Omental fat pad (tissue), 3 donors: ENCODE measurements at regions not wholly inside any gene's neighbourhood (a gene's known extent, or its start where the extent isn't known, plus 50 kb on each side); places are given as distances from the start of the nearest gene placed in this dataset.

Source experiments
- ATAC-seq: fragments of 150-250 bp; one replicate; pipeline ENCODE4 v1.9.1; 2016; ENCODE audit warnings: mild to moderate bottlenecking, moderate library complexity; ENCODE audit not compliant: low FRiP score
- DNase-seq: peaks from one replicate; pipeline ENCODE4 v3.0.0-alpha.2; 2019; ENCODE audit warnings: low spot score
- CTCF ChIP-seq, 3 donors: fragments of 450-650 bp; IDR thresholded peaks; one replicate each; pipeline ENCODE4 v1.5.1; 2016 to 2017; ENCODE audit warnings: antibody characterized with exemption in 3 of 3, mild to moderate bottlenecking in 3 of 3, moderate library complexity in 2 of 3

DNA sequence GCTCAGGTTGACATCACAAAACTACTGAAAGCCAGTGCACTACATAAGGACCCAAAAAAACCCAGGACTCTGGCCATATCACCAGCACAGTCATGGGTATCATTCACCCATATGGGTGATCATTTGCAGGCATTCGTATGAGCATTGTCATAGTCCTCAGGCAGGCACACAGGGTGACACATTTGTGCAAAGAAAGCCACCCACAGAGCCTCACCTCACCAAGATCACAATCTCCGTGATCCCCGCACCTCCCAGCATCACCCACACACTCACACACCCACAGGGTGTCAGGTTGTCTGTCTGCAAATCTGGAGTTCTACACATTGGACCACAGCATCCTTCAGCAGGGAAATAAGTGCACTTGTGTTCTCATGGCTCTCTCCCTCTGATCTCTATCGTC is 166.0 kb upstream of the LPP start:
- ATAC-seq, result no peak
- no peak for DNase-seq
- TF ChIP-seq CTCF (IDR thresholded peaks at IDR 0.05), result no peak

DNA sequence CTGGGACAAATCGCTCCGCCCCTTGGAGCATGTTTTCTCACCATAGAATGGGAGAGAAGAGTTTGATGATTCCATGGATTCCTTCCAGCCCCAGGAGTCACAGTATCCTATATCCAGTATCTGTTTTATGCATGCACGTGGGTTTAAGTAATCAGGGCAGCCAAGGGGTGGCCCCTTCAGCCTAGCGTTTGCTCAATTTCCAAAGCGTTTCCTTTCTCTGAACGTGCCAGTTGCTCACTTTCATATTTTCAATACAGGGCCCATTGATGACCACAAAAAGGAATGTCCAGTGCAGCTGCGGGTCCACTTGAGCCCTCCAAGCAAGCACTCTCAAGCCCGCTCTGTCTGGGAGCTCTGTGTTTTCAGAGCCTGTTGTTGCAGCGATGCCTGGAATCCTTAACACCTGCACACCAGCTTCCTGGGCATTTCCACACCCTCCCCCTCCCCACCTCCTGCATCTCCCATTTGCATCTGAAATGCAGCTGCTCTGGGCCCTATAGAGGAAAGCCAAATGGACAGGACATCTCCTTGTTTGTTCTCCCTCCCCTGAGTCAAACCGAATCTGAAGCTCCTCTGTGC is 164.3 kb upstream of the LPP start:
- no peak for DNase-seq
- no peak for ATAC-seq
- no peak for TF ChIP-seq CTCF (IDR thresholded peaks at IDR 0.05)

DNA sequence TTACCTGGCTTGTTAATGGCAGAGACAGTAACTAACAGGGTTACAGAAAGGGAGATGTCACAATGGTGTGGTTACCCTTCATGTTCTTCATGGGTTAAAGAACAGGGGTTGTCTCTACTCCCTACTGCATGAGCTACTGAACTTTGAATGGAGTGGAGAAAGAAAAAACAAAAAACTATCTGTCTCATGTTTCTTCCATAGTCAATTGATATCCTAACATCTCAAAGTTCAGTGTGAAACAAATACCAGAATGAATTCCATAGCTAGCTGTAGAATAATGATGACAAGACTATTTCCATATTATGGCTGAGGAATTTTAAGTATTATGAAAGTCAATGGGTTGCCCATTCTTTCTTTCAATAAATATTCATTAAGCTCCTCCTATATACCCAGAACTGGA is 161.3 kb upstream of the LPP start:
- DNase-seq, result no peak
- ATAC-seq, result no peak
- TF ChIP-seq CTCF (IDR thresholded peaks at IDR 0.05), result no peak

DNA sequence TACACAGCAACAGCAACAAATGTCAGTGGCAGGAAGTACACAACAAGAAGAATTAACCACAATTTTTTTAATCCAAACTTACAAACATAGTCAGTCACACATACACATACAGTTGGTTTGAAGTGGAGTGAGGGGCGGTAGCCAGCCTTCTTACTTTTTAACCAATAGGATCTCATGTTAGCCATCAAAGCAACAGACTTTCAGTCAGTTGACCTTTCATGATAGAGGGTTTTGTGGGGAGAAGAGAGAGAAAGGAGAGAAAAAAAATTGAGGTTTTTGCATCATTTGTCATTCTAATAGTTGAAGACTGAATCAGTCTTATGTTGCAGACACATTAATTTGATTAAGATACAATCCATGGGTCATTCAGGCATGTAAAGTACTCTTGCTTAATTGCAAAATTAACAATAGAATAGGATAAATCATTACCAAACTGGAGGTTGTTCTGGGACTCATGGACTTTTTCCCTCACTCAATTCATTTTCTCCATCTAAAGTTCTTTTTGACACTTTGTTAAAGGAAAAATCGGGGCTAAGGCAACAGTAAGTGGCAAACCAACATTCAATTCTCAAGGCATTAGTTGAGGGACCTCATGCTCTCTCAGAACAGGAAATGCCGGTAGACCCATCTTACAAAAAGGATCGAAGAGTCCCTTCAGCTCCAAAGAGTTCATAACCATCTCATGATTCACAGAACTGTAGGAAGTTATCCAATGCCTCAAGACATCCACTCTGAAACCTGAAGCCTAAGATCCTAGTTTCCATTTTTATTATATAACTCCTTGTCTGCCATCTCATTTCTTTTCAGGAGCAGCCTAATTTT is 159.5 kb upstream of the LPP start:
- DNase-seq, result no peak
- ATAC-seq, result no peak
- TF ChIP-seq CTCF (IDR thresholded peaks at IDR 0.05), result no peak

DNA sequence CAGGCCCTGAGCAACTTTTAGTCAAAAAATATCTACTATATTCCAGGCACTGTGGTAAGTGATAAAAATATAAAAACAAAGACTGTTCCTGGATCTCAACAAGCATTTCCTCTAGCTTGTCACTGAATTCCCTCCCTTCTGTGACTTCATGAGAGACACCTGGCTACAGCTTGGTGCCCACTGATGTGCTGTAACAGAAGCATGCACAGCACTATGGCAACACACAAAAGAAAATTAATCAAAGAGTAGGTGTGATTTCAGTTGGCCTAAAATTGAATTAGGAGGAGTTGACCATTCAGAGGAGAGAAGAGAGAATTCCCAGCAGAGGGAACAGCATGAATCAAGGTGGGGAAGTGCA is 158.9 kb upstream of the LPP start:
- no peak for ATAC-seq
- DNase-seq, result no peak
- TF ChIP-seq CTCF (IDR thresholded peaks at IDR 0.05), result no peak

DNA sequence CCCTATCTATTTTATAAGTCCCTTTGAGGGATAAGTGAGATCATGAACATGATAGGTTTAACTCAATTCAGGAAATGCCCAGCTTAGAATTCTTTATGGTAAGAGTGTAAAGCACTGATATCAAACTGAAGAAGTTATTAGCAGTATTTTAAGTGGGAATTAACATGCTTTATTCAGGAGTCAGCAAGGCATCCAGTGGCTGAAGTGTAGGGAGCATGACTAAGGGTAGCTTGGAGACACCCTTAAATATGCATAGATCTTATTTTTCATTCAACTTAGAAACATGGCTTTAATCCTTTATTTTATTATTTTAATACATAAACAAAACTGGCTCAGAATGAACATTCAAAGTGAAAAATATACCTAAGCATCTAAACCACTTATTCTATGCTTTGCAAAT is 158.3 kb upstream of the LPP start:
- DNase-seq (no peak), ATAC-seq (no peak)
- no peak for TF ChIP-seq CTCF (IDR thresholded peaks at IDR 0.05)

- DNase-seq (no peak), ATAC-seq (no peak)
- no peak for TF ChIP-seq CTCF (IDR thresholded peaks at IDR 0.05)
These were observed 157.3 kb upstream of the LPP start for GRCh38 chr3:187996609-187997008.
